GOT3 (cell line): ENCODE measurements at regions not wholly inside any gene's neighbourhood (a gene's known extent, or its start where the extent isn't known, plus 50 kb on each side); places are given as distances from the start of the nearest gene placed in this dataset.

Experiments
- DNase-seq: peaks from one replicate; lab custom pipeline; 2025; ENCODE audit warnings: mixed read lengths; lab: John Stamatoyannopoulos, UW

DNA sequence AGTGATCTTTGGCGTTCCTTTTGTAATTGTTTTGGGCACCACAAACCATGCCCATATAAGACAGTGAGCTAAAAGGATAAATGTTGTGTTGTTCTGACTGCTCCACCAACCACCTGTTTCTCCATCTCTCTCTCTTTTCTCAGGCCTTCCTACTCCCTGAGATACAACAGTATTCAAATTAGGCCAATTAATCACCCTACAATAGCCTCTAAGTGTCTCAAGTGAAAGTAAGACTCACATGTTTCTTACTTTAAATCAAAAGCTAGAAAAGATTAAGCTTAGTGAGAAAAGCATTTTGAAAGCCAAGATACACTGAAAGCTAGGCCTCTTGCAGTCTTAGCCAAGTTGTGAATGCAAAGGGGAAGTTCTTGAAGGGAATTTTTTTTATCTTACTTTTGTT is 268.8 kb upstream of the NREP start:
- no peak for DNase-seq

DNA sequence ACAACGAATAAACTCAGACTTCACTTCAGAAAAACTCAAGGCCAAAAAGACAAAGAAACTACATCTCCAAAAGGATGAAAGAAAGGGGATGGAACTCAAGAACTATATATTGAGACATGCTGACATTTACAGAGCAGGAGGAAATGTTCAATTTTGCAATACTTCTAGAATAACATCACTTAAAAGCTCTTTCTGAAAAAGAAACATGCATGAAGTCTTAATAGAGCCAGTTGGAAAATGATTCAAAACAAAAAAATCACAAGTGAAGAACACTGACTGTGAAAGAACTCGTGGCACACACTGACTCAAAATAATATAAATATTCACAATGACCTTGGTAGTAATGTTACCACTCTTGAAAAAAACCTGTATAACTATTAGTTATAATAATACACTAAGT is 267.8 kb upstream of the NREP start:
- DNase-seq, result no peak

GRCh38 chr5:112024221-112024620 is 267.2 kb upstream of the NREP start:
- no peak for DNase-seq

DNA sequence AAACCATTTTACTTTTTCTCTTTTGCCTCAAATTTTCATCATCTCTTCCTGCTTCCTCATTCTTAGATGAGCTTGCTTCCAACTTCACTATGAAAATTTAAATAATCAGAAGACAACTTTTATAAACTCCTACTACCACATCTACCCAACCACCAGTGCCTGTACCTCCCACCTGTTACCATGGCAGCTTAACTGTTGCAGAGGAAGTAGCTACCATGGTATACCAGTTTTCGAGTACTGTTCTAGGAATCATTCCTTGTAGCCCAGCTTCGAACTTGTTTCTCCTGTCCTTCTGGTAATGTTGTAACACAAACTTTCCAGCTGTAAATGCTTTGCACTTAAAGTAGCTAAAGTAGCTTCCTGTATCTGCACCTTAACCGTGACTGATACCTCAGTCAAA is 266.8 kb upstream of the NREP start:
- DNase-seq, result no peak

GRCh38 chr5:112018846-112019245 is 261.9 kb upstream of the NREP start:
- DNase-seq, result no peak

GRCh38 chr5:112016980-112017379 is 260.0 kb upstream of the NREP start:
- DNase-seq, result no peak

GRCh38 chr5:112014783-112015395 is 257.9 kb upstream of the NREP start:
- DNase-seq, result no peak

- DNase-seq, result no peak
These were observed 256.7 kb upstream of the NREP start for GRCh38 chr5:112013660-112014059.

GRCh38 chr5:112012104-112012503 is 255.1 kb upstream of the NREP start:
- no peak for DNase-seq

- DNase-seq, result no peak
These were observed 253.5 kb upstream of the NREP start for GRCh38 chr5:112010475-112010874.

GRCh38 chr5:112006721-112007120 is 249.7 kb upstream of the NREP start:
- DNase-seq, result no peak

DNA sequence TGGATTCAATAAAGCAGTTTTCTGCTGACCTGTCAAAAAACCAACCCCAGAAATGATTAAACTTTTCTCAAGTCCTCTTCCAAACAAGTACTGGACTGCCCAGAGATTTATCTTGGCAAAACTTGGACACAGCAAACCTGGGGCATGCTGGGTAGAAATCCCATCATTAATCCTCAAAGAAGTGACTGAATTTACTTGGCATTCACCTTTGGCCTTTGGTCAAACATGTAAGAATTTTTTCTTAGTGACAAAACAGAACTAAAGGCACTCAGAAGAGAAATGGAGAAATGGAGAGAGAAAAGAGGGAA is 248.6 kb upstream of the NREP start:
- no peak for DNase-seq

GRCh38 chr5:112004867-112005622 is 248.1 kb upstream of the NREP start:
- no peak for DNase-seq

DNA sequence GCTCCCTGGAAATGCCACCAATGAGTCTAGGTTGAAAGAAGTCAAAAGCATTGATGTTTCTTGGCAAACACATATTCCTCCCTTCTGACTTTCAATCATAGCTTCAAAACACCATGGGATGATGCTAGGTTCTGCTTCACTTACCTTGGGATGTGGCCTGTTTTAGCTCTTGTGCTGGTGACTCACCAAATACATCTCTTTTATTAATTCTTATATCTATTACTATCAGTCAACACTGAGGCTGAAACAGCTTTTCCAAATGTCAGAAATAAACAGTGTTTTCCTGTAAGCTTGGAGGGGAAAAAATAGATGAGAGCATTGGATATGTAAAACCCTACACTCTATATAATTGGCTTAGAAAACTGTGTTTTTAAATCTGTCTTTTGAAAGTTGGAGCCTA is 245.4 kb upstream of the NREP start:
- DNase-seq, result no peak

GRCh38 chr5:111999286-111999685 is 242.3 kb upstream of the NREP start:
- no peak for DNase-seq

DNA sequence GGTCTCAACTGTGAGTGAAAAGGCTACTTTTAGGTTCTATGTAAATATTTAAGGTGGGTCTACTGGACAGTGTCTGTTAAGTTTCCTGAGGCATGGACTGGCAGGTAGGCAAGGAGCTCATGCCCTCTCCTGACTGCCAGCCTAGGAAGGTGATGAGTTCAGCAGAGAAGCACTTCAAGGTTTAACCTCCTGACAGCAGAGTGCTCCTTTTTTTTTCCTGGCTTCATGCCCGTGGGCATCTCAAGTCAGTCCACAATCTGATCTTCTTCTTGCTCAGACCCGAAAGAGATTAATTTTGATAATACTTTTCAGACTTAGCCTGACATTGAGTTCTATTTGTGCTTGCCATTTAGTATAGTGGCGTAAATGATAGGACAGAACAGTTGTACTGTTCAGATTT is 241.9 kb upstream of the NREP start:
- DNase-seq, result no peak

DNA sequence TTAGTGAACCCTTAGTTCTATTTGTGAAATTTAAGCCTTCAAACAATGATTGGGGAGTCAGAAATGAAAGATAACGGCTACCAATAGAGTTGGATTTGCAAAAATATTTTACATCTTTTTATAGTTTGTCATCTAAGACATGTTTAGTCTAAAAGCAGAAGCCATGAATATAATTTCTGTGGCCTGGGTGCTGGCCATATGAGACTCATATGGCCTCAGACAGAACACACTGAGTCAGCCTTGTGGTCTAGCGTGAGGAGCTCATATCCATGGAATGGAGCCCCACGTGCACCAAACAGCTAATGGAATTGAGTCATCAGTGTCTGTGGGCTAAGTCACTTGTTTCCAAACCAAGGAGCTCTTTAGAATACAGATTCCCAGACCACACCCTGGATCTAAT is 240.7 kb upstream of the NREP start:
- DNase-seq, result peak; percentile 77

DNA sequence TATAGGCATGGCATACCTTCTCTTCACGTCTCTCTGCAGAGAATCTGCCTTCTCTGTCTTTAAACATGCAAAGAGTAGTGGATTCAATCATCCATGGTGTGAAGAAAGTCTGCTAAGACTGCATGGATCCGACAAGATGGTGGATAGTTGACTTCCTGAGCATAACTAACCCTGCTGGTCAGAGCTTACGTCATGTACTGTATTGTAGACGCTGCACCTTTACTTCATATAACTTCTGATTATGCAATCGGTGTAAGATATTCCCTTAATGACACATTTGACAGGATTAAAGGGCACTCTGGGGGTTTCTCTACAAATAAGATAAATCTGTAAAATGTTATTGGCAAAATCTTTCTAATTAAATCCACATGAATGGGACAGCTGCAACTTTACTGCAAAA is 240.3 kb upstream of the NREP start:
- no peak for DNase-seq

DNA sequence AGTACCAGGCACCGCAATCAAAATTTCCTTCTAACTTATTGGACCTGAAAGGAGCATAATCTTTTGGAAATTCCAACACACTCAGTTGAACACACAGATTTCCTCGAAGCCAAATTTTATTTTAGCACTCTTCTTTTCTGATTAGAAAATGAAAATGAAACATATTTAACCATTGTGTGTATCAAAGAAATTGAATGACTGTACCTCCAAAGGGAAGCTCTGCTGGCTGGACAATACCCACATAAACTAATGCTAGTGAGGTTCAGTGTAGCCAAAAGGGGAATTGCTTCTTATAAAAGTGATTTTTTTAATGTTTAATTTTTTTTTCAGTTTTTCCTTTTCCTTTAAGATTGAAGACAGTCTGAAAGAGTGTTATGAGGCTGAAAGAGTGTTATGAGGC is 239.6 kb upstream of the NREP start:
- no peak for DNase-seq

DNA sequence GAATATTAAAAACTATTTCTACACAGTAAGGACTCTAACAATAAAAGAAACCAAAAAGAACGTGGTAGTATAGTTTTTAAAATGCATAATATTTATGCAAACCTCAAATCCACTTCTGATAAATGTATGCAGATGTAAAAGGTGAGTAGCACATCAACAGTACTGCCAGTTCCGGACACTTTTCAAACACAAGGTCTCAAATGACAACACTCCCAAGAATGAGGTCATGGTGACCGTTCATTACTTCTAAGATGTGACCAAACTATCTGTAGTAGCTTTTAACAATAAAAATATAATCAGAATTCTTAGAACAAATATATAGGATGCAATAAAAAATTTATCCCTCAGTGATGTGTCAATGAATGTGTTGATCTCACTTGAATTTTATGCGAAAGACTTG is 238.7 kb upstream of the NREP start:
- no peak for DNase-seq

GRCh38 chr5:111993242-111993641 is 236.2 kb upstream of the NREP start:
- DNase-seq, result no peak

GRCh38 chr5:111984044-111984443 is 227.1 kb upstream of the NREP start:
- no peak for DNase-seq

DNA sequence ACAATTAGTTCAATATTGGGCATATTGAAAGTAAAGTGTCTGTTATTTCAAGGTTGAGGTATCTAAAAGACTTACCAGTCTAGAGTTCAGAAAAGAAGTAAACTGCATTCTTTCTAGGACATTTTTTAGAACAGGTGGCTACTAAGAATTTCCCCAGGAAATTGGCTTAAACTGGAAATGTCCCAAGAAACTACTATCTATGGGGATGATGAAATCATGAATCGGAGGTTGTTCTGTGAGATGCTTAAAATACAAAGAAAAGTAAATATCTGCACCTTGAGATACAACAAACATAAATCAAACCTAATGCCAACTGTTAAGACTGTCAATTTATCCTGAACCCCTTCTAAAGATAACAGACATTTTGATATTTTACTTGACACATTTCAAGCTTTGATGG is 226.5 kb upstream of the NREP start:
- DNase-seq, result no peak

GRCh38 chr5:111977436-111977829 is 220.4 kb upstream of the NREP start:
- DNase-seq, result no peak
